Osteoblast (primary cell): ENCODE measurements at regions not wholly inside any gene's neighbourhood (a gene's known extent, or its start where the extent isn't known, plus 50 kb on each side); places are given as distances from the start of the nearest gene placed in this dataset.

ENCODE experiments used
- DNase-seq: peaks from one replicate; pipeline ENCODE4 v3.0.0; 2011; ENCODE audit warnings: low spot score, mixed read lengths; ENCODE audit not compliant: insufficient read length; ENCODE audit errors: missing footprints
- H2AFZ ChIP-seq: 2 replicates; pipeline ENCODE4 v1.6.0; 2011; ENCODE audit warnings: mild to moderate bottlenecking, low read length
- H3K27ac ChIP-seq: 2 replicates; pipeline ENCODE4 v1.5.1; 2011; ENCODE audit warnings: mild to moderate bottlenecking, low read depth, low read length, moderate library complexity
- H3K27me3 ChIP-seq: 2 replicates; pipeline ENCODE4 v1.6.0; 2012; ENCODE audit warnings: mild to moderate bottlenecking, control low read depth, inconsistent platforms, low read length, moderate library complexity; ENCODE audit not compliant: insufficient read depth
- H3K36me3 ChIP-seq: 2 replicates; pipeline ENCODE4 v1.5.1; 2011; ENCODE audit warnings: mild to moderate bottlenecking, low read length, control low read depth, moderate library complexity; ENCODE audit not compliant: insufficient read depth
- H3K4me1 ChIP-seq: 2 replicates; pipeline ENCODE4 v1.5.1; 2011; ENCODE audit warnings: mild to moderate bottlenecking, low read length, control low read depth, moderate library complexity; ENCODE audit not compliant: insufficient read depth
- H3K4me2 ChIP-seq: 2 replicates; pipeline ENCODE4 v1.6.0; 2011; ENCODE audit warnings: mild to moderate bottlenecking, low read length; ENCODE audit not compliant: insufficient read depth
- H3K4me3 ChIP-seq: fragments of 200-600 bp; sonication (generic); 3 replicates; pipeline ENCODE4 v1.5.1; 2012; ENCODE audit warnings: mild to moderate bottlenecking, low read length, inconsistent platforms; ENCODE audit not compliant: insufficient read depth
- H3K79me2 ChIP-seq: 2 replicates; pipeline ENCODE4 v1.6.0; 2012; ENCODE audit warnings: mild to moderate bottlenecking, low read length, control low read depth, inconsistent platforms; ENCODE audit not compliant: insufficient read depth
- H3K9me3 ChIP-seq: 2 replicates; pipeline ENCODE4 v1.5.1; 2011; ENCODE audit warnings: low read depth, low read length, control low read depth
- H4K20me1 ChIP-seq: 2 replicates; pipeline ENCODE4 v1.6.0; 2012; ENCODE audit warnings: mild to moderate bottlenecking, low read length, control low read depth; ENCODE audit not compliant: insufficient read depth
- TF ChIP-seq, protein P1 (sequence below): IDR thresholded peaks from 2 replicates; pipeline ENCODE4 v1.5.1; 2011; ENCODE audit warnings: mild to moderate bottlenecking, low read depth, low read length, moderate library complexity; ENCODE audit errors: extremely low read depth

DNA sequence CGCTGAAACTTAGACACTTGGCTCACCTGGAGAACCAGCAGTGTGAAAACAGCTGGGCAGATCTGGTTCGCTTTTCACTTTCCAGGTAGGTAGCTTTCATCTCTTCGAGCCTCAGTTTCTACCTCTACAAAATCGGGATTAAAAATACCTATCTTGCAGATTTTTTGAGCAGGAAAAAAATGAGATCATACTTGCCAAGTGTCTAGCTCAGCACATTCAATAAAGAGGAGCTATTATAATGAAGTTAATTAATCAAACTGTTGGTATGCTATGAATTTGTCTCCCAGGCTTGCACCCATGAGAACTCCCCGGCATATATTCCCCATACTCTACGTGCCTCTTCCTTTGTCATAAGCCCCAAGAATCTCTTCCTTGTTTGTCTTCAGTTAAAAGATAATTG, 158.6 kb upstream of the LDB2 start:
- Histone ChIP-seq H3K36me3 (no peaks in the 10 kb centered on the region), H3K27ac (no peak overlapping the region), H3K4me1 (peaks cover 25% of the 10 kb centered on the region), H3K79me2 (no peaks in the 10 kb centered on the region), H3K4me2 (no peak overlapping the region), H3K4me3 (no peak overlapping the region), H3K9me3 (no peaks in the 10 kb centered on the region), H4K20me1 (no peaks in the 10 kb centered on the region), H3K27me3 (no peaks in the 10 kb centered on the region), H2AFZ (no peak overlapping the region)
- TF ChIP-seq, protein P1, sequence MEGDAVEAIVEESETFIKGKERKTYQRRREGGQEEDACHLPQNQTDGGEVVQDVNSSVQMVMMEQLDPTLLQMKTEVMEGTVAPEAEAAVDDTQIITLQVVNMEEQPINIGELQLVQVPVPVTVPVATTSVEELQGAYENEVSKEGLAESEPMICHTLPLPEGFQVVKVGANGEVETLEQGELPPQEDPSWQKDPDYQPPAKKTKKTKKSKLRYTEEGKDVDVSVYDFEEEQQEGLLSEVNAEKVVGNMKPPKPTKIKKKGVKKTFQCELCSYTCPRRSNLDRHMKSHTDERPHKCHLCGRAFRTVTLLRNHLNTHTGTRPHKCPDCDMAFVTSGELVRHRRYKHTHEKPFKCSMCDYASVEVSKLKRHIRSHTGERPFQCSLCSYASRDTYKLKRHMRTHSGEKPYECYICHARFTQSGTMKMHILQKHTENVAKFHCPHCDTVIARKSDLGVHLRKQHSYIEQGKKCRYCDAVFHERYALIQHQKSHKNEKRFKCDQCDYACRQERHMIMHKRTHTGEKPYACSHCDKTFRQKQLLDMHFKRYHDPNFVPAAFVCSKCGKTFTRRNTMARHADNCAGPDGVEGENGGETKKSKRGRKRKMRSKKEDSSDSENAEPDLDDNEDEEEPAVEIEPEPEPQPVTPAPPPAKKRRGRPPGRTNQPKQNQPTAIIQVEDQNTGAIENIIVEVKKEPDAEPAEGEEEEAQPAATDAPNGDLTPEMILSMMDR, result no peak
- no peak for DNase-seq

DNA sequence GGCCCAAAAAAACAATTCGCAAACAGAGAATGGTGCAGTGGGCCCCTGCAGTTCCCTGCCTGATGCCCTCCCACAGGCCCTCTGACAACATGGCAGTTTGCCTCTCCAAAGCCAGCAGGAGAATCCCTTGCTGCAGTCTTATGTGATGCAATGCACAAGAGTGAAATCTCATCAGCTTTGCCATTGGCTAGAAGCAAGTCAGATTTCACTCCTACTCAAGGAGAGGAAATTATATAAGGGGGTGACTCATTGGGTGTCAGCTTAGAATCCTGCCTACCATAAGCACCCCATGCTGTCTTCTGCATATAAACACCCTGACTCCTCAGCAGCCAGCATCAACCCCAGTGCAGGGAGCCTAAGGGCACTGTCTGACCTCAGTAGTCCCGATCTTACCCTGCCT, 157.3 kb upstream of the LDB2 start:
- H3K4me2 ChIP-seq, result no peak overlapping the region

DNA sequence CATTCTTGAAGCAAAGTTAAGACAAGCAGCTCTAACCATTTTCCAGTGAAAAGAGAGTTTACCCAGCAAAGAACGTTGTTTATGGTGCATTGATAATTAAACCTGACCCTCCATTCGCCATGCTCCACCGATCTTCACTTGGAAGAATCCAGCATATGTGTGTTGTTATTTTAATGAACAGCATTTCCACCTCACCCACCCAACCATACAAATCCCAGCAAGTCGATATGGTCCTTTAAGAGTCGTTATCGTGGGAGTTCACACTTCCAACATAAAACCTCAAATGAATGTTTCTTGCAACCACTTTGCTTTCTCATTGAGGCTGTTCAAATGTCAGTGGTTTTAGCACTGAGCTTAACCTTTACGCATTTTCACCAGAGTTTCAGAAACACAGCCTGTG, 147.4 kb upstream of the LDB2 start:
- Histone ChIP-seq H3K4me1 (no peaks in the 10 kb centered on the region), H3K4me3 (no peak overlapping the region), H2AFZ (no peak overlapping the region), H4K20me1 (no peaks in the 10 kb centered on the region), H3K36me3 (no peaks in the 10 kb centered on the region), H3K27me3 (no peaks in the 10 kb centered on the region), H3K9me3 (no peaks in the 10 kb centered on the region), H3K4me2 (no peak overlapping the region), H3K27ac (no peak overlapping the region), H3K79me2 (no peaks in the 10 kb centered on the region)
- TF ChIP-seq, protein P1, result no peak
- DNase-seq, result no peak

More for the DNA sequence above, 157.3 kb upstream of the LDB2 start:
- Histone ChIP-seq H4K20me1 (no peaks in the 10 kb centered on the region), H3K4me1 (peaks cover 25% of the 10 kb centered on the region), H3K4me3 (no peak overlapping the region), H3K27ac (peak overlapping the region; percentile 18), H3K36me3 (no peaks in the 10 kb centered on the region), H3K79me2 (no peaks in the 10 kb centered on the region), H2AFZ (peak overlapping the region; percentile 49), H3K27me3 (no peaks in the 10 kb centered on the region), H3K9me3 (no peaks in the 10 kb centered on the region)
- DNase-seq, result peak; percentile 91
- TF ChIP-seq, protein P1, result no peak

DNA sequence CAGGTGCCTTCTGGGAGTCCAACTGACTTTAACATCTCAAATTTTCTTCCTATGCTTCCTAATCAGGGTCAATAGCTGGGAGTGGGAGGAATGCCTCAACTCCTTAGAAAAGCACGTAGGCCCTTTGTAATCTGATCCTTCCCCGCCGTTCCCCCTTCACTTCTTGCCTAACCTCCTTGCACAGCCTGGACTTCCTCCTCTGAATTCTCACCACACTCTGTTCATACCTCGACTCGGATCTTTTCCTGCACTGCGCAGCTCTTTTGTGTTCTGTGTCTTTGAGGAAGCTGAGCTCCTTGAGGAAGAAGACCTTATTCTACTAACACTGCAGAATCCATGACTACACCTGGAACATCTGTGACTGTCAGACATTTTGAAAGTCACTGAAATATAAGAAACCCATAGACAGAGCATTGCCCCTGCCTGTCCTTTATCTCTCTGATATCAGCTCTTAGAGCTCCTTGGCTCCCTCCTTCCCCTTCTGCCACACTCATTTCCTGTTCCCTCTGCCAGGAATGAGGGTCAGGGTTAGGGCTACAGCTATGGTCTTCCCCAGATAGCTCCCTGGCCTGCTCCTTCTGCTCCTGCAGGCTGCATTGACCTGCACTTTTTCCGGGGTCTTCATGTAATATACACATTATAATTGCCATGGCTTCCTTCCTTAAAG, 140.2 kb upstream of the LDB2 start:
- H3K27ac ChIP-seq, result no peak overlapping the region
- H3K4me2 ChIP-seq, result no peak overlapping the region
- no peaks in the 10 kb centered on the region for H3K27me3 ChIP-seq
- H3K4me1 ChIP-seq, result peaks cover 4% of the 10 kb centered on the region
- H3K4me3 ChIP-seq, result no peak overlapping the region
- H4K20me1 ChIP-seq, result no peaks in the 10 kb centered on the region
- peak overlapping the region; percentile 65 for H2AFZ ChIP-seq
- DNase-seq, result no peak
- TF ChIP-seq, protein P1, result no peak
- H3K36me3 ChIP-seq, result no peaks in the 10 kb centered on the region
- no peaks in the 10 kb centered on the region for H3K9me3 ChIP-seq
- no peaks in the 10 kb centered on the region for H3K79me2 ChIP-seq
